LNCAP (cell line): ENCODE measurements at regions not wholly inside any gene's neighbourhood (a gene's known extent, or its start where the extent isn't known, plus 50 kb on each side); places are given as distances from the start of the nearest gene placed in this dataset.

Source experiments
- CTCF ChIP-seq: fragments of 450-650 bp; IDR thresholded peaks from 2 replicates; pipeline ENCODE4 v1.5.1; 2017; ENCODE audit warnings: mild to moderate bottlenecking

GRCh38 chr4:96189761-96190160, 349.9 kb downstream of the PDHA2 start:
- TF ChIP-seq CTCF, result no peak

- TF ChIP-seq CTCF, result no peak
Observed at GRCh38 chr4:96193061-96193460, 353.2 kb downstream of the PDHA2 start.

- TF ChIP-seq CTCF, result no peak
Observed at GRCh38 chr4:96194993-96195392, 355.1 kb downstream of the PDHA2 start.

- TF ChIP-seq CTCF, result no peak
Observed at GRCh38 chr4:96205143-96205936, 365.4 kb downstream of the PDHA2 start.

GRCh38 chr4:96227515-96227914, 387.6 kb downstream of the PDHA2 start:
- no peak for TF ChIP-seq CTCF

- no peak for TF ChIP-seq CTCF
Observed at GRCh38 chr4:96228463-96228862, 388.6 kb downstream of the PDHA2 start.

- TF ChIP-seq CTCF, result no peak
Observed at GRCh38 chr4:96240041-96240440, 400.1 kb downstream of the PDHA2 start.

- TF ChIP-seq CTCF, result no peak
Observed at GRCh38 chr4:96241819-96242218, 401.9 kb downstream of the PDHA2 start.
